GM12892 (cell line): ENCODE measurements at regions not wholly inside any gene's neighbourhood (a gene's known extent, or its start where the extent isn't known, plus 50 kb on each side); places are given as distances from the start of the nearest gene placed in this dataset.
"Not testable (repeated sequence)": the region's sequence is repeated elsewhere in the genome, so short reads cannot be mapped to it uniquely, and the experiment has no call there.

Experiments used
- DNase-seq: peaks from one replicate; pipeline ENCODE4 v3.0.0; 2011; ENCODE audit not compliant: insufficient read length
- FAIRE-seq: peaks from 2 replicates; lab custom pipeline; 2011; peaks lifted over from hg19 to GRCh38; lab: Jason Lieb, UNC
- POLR2A ChIP-seq: IDR thresholded peaks from 2 replicates; pipeline ENCODE4 v1.6.1; 2011; ENCODE audit warnings: low read depth, low read length, control low read depth
- POLR2AphosphoS5 ChIP-seq: IDR thresholded peaks from 2 replicates; pipeline ENCODE4 v1.6.1; 2011; ENCODE audit warnings: low read depth, low read length, control low read depth
- TAF1 ChIP-seq: IDR thresholded peaks from 2 replicates; pipeline ENCODE4 v1.6.1; 2011; ENCODE audit warnings: low read depth, mild to moderate bottlenecking, control low read depth, low read length, borderline replicate concordance

DNA sequence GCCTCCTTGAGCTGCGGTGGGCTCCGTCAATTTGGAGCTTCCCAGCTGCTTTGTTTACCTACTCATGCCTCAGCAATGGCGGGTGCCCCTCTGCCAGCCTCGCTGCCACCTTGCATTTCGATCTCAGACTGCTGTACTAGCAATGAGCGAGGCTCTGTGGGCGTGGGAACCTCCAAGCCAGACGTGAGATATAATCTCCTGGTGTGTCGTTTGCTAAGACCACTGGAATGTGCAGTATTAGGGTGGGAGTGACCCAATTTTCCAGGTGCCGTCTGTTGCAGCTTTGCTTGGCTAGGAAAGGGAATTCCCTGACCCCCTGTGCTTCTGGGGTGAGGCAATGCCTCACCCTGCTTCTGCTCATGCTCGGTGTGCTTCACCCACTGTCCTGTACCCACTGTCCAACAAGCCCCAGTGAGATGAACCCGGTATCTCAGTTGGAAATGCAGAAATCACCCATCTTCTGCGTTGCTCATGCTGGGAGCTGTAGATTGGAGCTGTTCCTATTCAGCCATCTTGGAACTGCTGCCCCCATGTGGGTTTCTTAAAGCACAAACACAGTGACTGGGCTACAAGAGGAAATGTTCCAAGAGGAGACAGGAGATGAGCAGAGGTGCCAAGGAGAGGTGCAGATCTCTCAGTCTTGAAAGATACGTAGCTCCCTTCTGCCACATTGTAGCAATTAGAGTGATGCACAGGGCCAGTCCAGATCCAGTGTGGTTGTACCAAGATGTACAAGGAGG, 193.0 kb upstream of the IGFBP7 start:
- FAIRE-seq, result no peak
- TF ChIP-seq TAF1, result no peak
- no peak for TF ChIP-seq POLR2A
- TF ChIP-seq POLR2AphosphoS5, result no peak
- DNase-seq, result no peak

DNA sequence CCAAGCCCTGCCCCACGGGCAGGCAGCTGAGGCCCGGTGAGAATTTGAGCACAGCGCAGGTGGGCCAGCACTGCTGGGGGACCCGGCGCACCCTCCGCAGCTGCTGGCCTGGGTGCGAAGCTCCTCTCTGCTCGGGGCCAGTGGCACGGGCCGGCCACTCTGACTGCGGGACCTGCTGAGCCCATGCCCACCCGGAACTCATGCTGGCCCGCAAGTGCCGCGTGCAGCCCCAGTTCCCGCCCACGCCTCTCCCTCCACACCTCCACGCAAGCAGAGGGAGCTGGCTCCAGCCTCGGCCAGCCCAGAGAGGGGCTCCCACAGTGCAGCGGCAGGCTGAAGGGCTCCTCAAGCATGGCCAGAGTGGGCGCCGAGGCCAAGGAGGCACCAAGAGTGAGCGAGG, 190.1 kb upstream of the IGFBP7 start:
- not testable (repeated sequence) for FAIRE-seq, DNase-seq

DNA sequence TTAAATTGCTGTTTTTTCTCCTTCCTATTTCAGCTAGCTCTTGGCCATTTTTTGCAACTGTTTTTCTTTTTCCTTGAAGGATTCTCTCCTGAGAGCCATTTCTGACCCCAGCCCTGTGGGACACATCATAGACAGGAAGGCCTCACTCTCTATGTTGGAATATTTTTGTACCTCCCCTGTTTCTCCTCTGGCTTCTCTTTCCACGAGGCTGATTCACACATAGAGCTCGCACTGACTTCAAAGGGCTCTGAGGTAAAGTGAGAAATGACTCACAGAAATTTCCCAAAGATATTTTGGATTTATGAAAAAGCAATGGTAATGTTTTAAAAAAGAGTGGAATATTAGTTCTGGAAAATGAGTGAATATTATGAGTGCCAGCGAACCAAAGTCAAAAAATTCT, 181.7 kb upstream of the IGFBP7 start:
- no peak for FAIRE-seq

DNA sequence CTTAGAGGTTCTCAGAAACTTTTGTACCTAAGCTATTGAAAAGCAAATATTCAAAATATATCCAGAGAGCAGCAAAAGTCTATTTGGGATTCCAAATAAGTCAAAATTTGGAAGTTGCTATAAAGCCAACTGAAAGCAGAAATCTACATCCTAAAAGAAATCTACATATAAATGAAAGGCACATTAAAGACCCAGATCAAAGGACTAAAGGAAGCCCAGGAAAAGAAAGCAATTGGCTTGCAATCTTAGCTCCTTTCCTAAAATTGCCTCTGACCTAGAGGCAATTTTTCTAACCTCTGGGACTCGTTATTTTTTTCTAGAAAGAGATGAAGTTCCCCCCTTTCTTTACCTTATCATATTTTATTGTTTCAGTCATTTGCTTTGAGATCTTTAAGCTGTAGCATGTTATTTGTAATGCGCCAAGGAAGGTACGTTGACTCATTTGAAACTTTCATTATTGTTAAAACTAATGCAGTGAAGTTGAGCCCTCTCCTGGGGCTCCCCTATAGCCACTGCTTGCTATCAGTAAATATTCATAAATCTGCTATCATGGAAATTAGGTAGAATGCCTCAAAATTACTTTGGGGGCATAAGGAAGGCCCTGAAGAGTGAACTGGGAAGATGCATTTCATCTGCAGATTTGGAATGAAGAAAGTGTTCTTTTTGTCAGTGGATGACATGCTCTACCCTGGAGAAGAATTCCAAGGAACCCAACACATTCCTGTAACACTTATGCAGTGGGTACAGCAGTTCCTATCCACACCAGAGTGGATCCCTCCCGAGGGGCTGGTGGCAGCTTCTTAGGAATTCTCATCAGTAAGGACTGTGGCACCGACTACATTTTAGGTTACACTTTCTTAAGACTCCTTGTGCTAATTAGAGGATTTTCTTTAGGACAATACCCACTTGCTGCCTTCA, 177.8 kb upstream of the IGFBP7 start:
- FAIRE-seq (peak; percentile 42), DNase-seq (no peak)
- TF ChIP-seq POLR2A (no peak), TAF1 (no peak), POLR2AphosphoS5 (no peak)

More for the DNA sequence above, 181.7 kb upstream of the IGFBP7 start:
- TF ChIP-seq POLR2A, result no peak
- DNase-seq, result no peak

DNA sequence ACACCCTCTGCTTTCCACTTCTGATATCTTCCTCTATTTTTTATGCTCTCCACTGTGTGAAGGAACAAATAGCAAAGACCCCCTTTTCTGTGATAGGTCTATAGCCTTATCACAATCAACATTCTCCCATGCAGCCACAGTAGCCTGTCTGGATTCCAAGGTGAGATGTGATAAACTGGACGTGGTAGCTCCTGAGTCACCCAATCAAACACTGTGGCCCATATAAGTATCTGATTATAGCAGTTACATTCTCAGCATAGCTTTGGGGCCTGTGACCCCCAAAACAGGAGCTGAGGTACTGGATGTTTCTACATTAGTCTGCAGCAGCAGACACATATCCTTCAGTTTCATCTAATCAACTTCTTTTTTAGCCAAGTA, 172.7 kb upstream of the IGFBP7 start:
- FAIRE-seq, result no peak
- DNase-seq, result no peak
- no peak for TF ChIP-seq TAF1
- TF ChIP-seq POLR2AphosphoS5, result no peak
- TF ChIP-seq POLR2A, result no peak

DNA sequence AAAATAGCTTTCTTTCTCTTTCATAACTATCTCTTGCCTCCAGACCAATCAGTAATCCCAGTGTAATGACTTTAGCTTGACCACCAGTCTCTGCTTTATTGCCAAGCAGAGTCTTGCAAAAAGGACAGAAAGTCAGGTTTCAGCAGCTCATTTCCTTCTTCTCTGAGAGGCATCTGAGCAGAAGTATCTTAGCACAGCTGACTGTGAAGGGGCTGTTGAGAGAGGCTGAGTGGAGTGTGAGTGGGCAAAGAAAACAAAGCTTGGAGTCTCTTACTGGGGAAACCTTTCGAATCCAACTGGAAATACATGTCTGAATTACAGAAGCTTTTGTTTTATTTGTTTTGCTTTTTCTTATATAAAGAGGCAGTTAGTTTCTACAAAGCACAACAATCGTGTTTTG, 170.3 kb upstream of the IGFBP7 start:
- no peak for FAIRE-seq
- TF ChIP-seq POLR2A (no peak), POLR2AphosphoS5 (no peak), TAF1 (no peak)
- no peak for DNase-seq

DNA sequence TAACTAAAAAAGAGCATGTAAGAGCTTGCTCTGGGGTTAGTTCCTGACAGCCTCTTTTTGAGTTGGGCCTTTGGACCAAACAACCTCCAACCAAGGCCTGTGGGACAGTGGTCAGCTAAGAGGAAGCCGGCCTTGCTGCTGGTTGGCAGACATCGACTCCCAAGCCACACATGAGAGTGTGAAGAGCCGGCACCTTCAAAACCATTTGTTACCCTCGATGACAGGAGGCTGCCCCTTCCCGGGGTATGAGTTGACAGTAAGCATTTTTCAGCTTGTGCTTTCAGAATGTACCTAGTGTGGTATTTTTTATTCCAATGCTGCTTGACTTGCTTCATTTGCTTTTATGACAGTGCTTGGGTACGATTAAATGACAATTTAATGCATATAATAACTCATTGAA, 168.6 kb upstream of the IGFBP7 start:
- TF ChIP-seq POLR2AphosphoS5, result no peak
- DNase-seq, result no peak
- FAIRE-seq, result no peak

DNA sequence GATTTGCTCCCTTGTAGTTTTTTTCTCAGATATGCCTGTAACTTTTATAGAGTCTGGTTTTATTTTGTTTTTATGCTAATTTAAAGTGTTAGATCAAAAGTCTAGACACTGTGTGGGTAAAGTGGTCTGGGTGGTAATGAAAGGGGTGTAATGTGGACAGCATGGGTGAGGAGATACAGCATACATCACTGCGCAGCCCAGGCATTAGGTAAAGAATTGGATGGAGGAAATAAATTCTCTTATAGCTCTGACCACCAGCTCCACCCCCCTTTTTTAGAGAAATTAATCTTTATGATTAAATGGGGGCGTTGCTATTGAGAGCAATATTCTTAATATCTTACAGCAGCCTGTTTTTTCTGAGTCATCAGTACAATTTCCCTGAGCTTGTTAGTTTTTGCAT, 163.9 kb upstream of the IGFBP7 start:
- TF ChIP-seq TAF1, result no peak
- no peak for TF ChIP-seq POLR2AphosphoS5
- TF ChIP-seq POLR2A, result no peak
- FAIRE-seq (no peak), DNase-seq (no peak)

DNA sequence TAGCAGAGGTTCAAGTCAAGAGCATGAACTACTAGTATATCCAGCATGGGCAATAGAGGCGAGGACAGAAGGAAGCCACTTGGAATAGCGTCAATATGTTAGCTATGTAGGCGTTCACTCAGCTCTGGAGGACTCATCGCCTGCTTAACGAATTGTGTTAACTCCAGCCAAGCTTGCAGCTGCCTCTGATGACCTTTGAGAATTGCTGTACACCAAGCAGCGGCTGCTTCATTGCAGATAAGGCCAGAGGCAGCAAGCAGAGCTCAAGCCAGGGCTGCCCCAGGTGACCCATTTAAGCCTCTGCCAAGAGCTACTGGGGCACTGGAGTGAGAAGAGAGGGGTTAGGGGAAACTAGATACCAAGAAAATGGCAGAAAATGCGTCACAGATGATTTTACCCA, 160.2 kb upstream of the IGFBP7 start:
- no peak for DNase-seq
- no peak for TF ChIP-seq TAF1
- no peak for FAIRE-seq

DNA sequence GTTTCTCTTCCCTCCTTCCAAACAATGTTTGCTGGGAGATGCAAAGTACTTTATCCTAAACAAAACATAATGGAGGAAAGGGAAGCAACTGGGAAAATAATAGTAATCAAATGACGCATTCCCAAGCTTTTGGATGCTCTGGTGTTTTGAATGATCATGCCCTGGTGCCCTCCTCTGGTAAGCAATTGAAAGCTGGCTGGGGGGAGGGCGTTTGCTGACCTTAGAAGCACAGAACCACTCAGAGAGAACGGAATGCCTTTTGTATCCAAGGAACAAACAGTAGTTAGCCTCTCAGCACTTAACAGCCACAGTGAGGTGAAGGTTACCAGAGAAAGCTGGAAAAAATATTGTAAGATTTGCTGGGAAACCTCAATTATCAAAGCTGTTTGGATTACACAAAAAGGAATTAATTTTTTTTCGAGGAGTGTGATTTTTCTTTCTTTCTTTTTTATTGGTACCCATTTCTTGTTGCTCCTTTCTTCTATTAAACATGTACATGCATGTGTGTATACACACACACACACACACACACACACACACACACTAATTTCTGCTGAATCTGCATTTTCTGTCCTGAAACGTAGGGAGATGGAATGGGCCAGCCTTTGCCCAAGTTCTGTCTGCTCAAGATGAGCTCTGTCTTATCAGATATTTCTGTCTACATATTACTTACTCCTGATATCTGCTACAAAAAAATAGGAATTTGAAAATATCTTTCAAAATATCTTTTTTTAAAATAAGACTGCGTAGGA, 155.8 kb upstream of the IGFBP7 start:
- no peak for DNase-seq
- TF ChIP-seq TAF1, result no peak
- no peak for TF ChIP-seq POLR2A
- no peak for TF ChIP-seq POLR2AphosphoS5
- no peak for FAIRE-seq

DNA sequence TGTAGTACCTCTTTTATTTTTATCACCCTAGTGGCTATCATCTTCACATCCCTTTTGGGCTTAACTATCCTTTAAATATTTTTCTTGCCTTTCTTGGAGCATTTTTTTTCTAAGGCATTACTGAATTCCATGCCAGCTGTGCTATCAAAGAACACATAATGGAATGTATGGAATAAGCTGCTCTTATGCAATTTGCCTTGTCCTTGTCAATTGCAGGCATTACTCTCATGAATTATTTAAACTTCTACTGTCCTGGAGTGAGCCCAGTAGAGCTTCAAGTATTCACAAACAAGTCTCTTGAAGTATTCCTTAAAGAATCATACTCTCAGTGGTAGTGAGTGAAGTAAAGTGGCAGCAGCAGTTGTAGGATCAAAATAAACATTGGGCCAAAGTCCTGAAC, 144.6 kb upstream of the IGFBP7 start:
- DNase-seq (no peak), FAIRE-seq (no peak)
- TF ChIP-seq TAF1, result no peak
- no peak for TF ChIP-seq POLR2A
- no peak for TF ChIP-seq POLR2AphosphoS5

DNA sequence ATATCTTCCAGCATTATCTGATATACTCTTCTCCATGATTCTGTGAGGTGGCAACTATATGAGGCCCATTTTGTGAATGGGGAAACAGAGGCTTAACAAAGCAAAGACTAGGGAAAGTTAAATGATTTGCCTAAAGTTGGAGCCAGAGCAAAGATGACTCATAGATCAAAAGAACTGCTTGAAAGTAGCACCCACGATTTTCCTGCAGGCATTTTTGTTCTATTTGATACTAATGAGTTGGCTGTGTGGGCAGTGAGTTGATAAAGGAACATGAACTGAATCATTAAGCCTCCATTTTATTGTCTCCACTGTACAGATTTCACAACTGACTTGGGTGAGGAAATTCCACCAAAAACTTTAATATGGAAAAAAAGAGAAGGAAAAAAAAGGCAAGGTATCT, 138.9 kb upstream of the IGFBP7 start:
- no peak for DNase-seq
- no peak for FAIRE-seq
- TF ChIP-seq POLR2A (no peak), TAF1 (no peak), POLR2AphosphoS5 (no peak)
